Endodermal cell (in vitro differentiated cells): ENCODE measurements at regions not wholly inside any gene's neighbourhood (a gene's known extent, or its start where the extent isn't known, plus 50 kb on each side); places are given as distances from the start of the nearest gene placed in this dataset.
A peak's percentile ranks its signal among the peaks of the same experiment; 100 is the strongest.

Source experiments
- DNase-seq: peaks from one replicate; pipeline ENCODE4 v3.0.0-alpha.2; 2017
- H3K27ac ChIP-seq: 2 replicates; pipeline ENCODE4 v1.5.1; 2013; ENCODE audit warnings: mild to moderate bottlenecking, low read depth, low read length, moderate library complexity
- H3K27me3 ChIP-seq: 2 replicates; pipeline ENCODE4 v1.6.1; 2013; ENCODE audit warnings: mild to moderate bottlenecking, low read length, moderate library complexity; ENCODE audit not compliant: insufficient read depth, control insufficient read depth, poor library complexity, severe bottlenecking
- H3K36me3 ChIP-seq: 2 replicates; pipeline ENCODE4 v1.7.0; 2013; ENCODE audit warnings: mild to moderate bottlenecking, low read length, moderate library complexity; ENCODE audit not compliant: control insufficient read depth, insufficient read depth
- H3K4me1 ChIP-seq: one replicate; pipeline ENCODE4 v1.7.0; 2013; ENCODE audit warnings: low read length; ENCODE audit not compliant: control insufficient read depth, insufficient read depth
- H3K4me3 ChIP-seq: 2 replicates; pipeline ENCODE4 v1.5.1; 2013; ENCODE audit warnings: mild to moderate bottlenecking, low read length, moderate library complexity
- H3K9ac ChIP-seq: 2 replicates; pipeline ENCODE4 v1.6.1; 2013; ENCODE audit warnings: mild to moderate bottlenecking, low read length, moderate library complexity; ENCODE audit not compliant: poor library complexity, severe bottlenecking; ENCODE audit errors: extremely low read depth
- H3K9me3 ChIP-seq: 2 replicates; pipeline ENCODE4 v1.6.1; 2013; ENCODE audit warnings: mild to moderate bottlenecking, low read length, moderate library complexity; ENCODE audit not compliant: control insufficient read depth
- H3K27ac Mint-ChIP-seq: 2 replicates; pipeline ENCODE4 v1.8.0; 2020; ENCODE audit warnings: mixed read lengths
- H3K27me3 Mint-ChIP-seq: 2 replicates; pipeline ENCODE4 v1.8.0; 2021; ENCODE audit warnings: mild to moderate bottlenecking, mixed read lengths; ENCODE audit not compliant: insufficient read depth
- H3K36me3 Mint-ChIP-seq: 2 replicates; pipeline ENCODE4 v1.8.0; 2020; ENCODE audit warnings: low read depth, mixed read lengths
- H3K4me1 Mint-ChIP-seq: 2 replicates; pipeline ENCODE4 v1.8.0; 2020; ENCODE audit warnings: mixed read lengths
- H3K4me3 Mint-ChIP-seq: 2 replicates; pipeline ENCODE4 v1.8.0; 2020; ENCODE audit warnings: mild to moderate bottlenecking, moderate library complexity, mixed read lengths
- H3K9me3 Mint-ChIP-seq: 2 replicates; pipeline ENCODE4 v1.8.0; 2020; ENCODE audit warnings: mild to moderate bottlenecking, mixed read lengths
- CTCF ChIP-seq: fragments of 200-600 bp; sonication (generic); conservative IDR thresholded peaks from 2 replicates; pipeline ENCODE4 v1.5.0; 2021; ENCODE audit warnings: antibody characterized with exemption, mild to moderate bottlenecking
- WGBS, 2 experiments: methylation state at CpG; one replicate each; pipeline versions ENCODE4 v1.1.5 to v1.1.7; 2013; ENCODE audit warnings: missing lambda C conversion rate in 2 of 2, mixed read lengths in 1 of 2; ENCODE audit not compliant: insufficient coverage in 1 of 2, insufficient read length in 1 of 2; 5-methylcytosine and 5-hydroxymethylcytosine counted together

GRCh38 chr11:120052196-120052775 lies 85.6 kb downstream of the TRIM29 start:
- Mint-ChIP-seq H3K36me3 (peaks cover 2% of the 10 kb centered on the region), H3K4me1 (peaks cover 15% of the 10 kb centered on the region), H3K27ac (no peak overlapping the region), H3K9me3 (peaks cover 15% of the 10 kb centered on the region), H3K4me3 (no peak overlapping the region), H3K27me3 (peaks cover 6% of the 10 kb centered on the region)
- peaks cover 8% of the 10 kb centered on the region for H3K9me3 ChIP-seq
- no peak for TF ChIP-seq CTCF
- H3K27me3 ChIP-seq = no peaks in the 10 kb centered on the region
- WGBS, 2 experiments = 92 to 100% methylated on average over 2 to 6 of the region's 6 CpGs
- peak; percentile 17 for DNase-seq
- no peak overlapping the region for H3K27ac ChIP-seq
- peaks cover 7% of the 10 kb centered on the region for H3K4me1 ChIP-seq
- no peaks in the 10 kb centered on the region for H3K36me3 ChIP-seq
- H3K9ac ChIP-seq = no peak overlapping the region
- no peak overlapping the region for H3K4me3 ChIP-seq

- Mint-ChIP-seq H3K4me1 (peaks cover 22% of the 10 kb centered on the region), H3K27me3 (peaks cover 9% of the 10 kb centered on the region), H3K9me3 (peaks cover 50% of the 10 kb centered on the region), H3K27ac (no peak overlapping the region), H3K36me3 (no peaks in the 10 kb centered on the region), H3K4me3 (no peak overlapping the region)
- Histone ChIP-seq H3K36me3 (no peaks in the 10 kb centered on the region), H3K27ac (no peak overlapping the region), H3K9ac (no peak overlapping the region), H3K4me3 (no peak overlapping the region), H3K4me1 (peaks cover 15% of the 10 kb centered on the region), H3K27me3 (no peaks in the 10 kb centered on the region), H3K9me3 (peaks cover 28% of the 10 kb centered on the region)
- 88 to 92% methylated on average over 1 of the region's 1 CpG for WGBS, 2 experiments
- DNase-seq = no peak
- TF ChIP-seq CTCF = no peak
Measured at GRCh38 chr11:120044011-120044675, 93.8 kb downstream of the TRIM29 start.

GRCh38 chr11:120043328-120043945 lies 94.5 kb downstream of the TRIM29 start:
- H3K27ac Mint-ChIP-seq = no peak overlapping the region
- Histone ChIP-seq H3K27me3 (no peaks in the 10 kb centered on the region), H3K9ac (no peak overlapping the region), H3K36me3 (no peaks in the 10 kb centered on the region), H3K4me1 (peaks cover 21% of the 10 kb centered on the region), H3K9me3 (peaks cover 28% of the 10 kb centered on the region), H3K27ac (no peak overlapping the region), H3K4me3 (no peak overlapping the region)
- TF ChIP-seq CTCF = no peak
- H3K9me3 Mint-ChIP-seq = peaks cover 50% of the 10 kb centered on the region
- H3K4me3 Mint-ChIP-seq = no peak overlapping the region
- peak; percentile 29 for DNase-seq
- whole genome bisulfite sequencing, 2 experiments = 98% methylated on average over 4 of the region's 4 CpGs; no CpG with 5 or more reads in 1 of the 2 experiments
- H3K27me3 Mint-ChIP-seq = peaks cover 9% of the 10 kb centered on the region
- H3K4me1 Mint-ChIP-seq = peaks cover 27% of the 10 kb centered on the region
- H3K36me3 Mint-ChIP-seq = no peaks in the 10 kb centered on the region
